ENCODE measurements at regions not wholly inside any gene's neighbourhood (a gene's known extent, or its start where the extent isn't known, plus 50 kb on each side); places are given as distances from the start of the nearest gene placed in this dataset.
"Not testable (repeated sequence)": the region's sequence is repeated elsewhere in the genome, so short reads cannot be mapped to it uniquely, and the experiment has no call there.

DNA sequence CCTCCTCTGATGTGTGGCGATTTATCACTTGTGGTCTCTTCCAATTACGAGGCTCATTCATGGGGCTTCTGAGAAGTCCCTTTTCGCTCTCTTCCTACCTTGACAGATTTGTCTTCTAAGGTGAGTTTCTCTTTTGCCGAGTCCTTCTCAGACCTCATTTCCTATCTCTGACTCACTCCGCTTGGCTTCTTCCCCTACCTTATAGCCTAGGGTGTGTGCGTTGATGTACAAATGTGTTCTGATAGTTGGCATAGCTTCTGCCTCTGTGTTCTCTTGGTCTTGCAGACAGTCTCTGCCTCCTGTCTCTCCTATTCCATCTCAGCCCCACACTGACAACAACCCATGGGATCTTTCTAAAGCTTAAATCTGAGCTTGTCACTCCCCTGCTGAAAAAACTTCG, 56.9 kb upstream of the SHB start:
- H3K4me3 ChIP-seq (ENCODE audit: low read length in 2 of 2), result no peak overlapping the region
- H3K36me3 ChIP-seq (ENCODE audit: control insufficient read depth in 2 of 2, insufficient read depth in 2 of 2, low read length in 1 of 2), result no peaks in the 10 kb centered on the region
- no peak overlapping the region for H3K27ac ChIP-seq (ENCODE audit: low read depth in 1 of 2, low read length in 1 of 2)
- WGBS, result 84% methylated on average over 7 of the region's 7 CpGs
- DNase-seq (ENCODE audit: low read depth in 6 of 9, low spot score in 9 of 9), result no peak
- no peaks in the 10 kb centered on the region for H3K9me3 ChIP-seq (ENCODE audit: control insufficient read depth in 2 of 2, insufficient read depth in 1 of 2, low read length in 1 of 2)
- H3K27me3 ChIP-seq (ENCODE audit: control insufficient read depth in 2 of 2, insufficient read depth in 1 of 2, low read length in 1 of 2), result no peaks in the 10 kb centered on the region
- peaks cover 0 to 6% of the 10 kb centered on the region in 2 donors for H3K4me1 ChIP-seq (ENCODE audit: control insufficient read depth in 2 of 2, insufficient read depth in 2 of 2, low read length in 2 of 2)

DNA sequence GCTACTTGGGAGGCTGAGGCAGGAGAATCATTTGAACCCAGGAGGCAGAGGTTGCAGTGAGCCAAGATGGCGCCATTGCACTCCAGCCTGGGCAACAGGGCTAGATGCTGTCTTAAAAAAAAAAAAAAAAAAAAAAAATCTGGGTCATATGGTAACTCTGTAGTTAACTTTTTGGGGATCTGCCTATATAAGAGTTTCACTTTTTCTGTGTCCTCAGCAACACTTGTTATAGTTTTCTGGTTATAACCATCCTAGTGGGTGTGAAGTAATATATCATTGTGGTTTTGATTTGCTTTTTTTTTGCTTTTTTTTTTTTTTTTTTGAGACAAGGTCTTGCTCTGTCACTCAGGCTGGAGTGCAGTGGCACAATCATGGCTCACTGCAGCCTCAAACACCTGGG, 54.3 kb upstream of the SHB start:
- not testable (repeated sequence) for H3K4me1 ChIP-seq (ENCODE audit: control insufficient read depth in 2 of 2, insufficient read depth in 2 of 2, low read length in 2 of 2); H3K4me3 ChIP-seq (ENCODE audit: low read length in 2 of 2); H3K27ac ChIP-seq (ENCODE audit: low read depth in 1 of 2, low read length in 1 of 2); H3K36me3 ChIP-seq (ENCODE audit: control insufficient read depth in 2 of 2, insufficient read depth in 2 of 2, low read length in 1 of 2); H3K27me3 ChIP-seq (ENCODE audit: control insufficient read depth in 2 of 2, insufficient read depth in 1 of 2, low read length in 1 of 2); DNase-seq (ENCODE audit: low read depth in 6 of 9, low spot score in 9 of 9); H3K9me3 ChIP-seq (ENCODE audit: control insufficient read depth in 2 of 2, insufficient read depth in 1 of 2, low read length in 1 of 2)
- WGBS, result 100% methylated on average over 1 of the region's 1 CpG

- WGBS, result 95% methylated on average over 6 of the region's 6 CpGs
- DNase-seq (ENCODE audit: low read depth in 6 of 9, low spot score in 9 of 9), result no peak
- Histone ChIP-seq H3K4me1 (ENCODE audit: control insufficient read depth in 2 of 2, insufficient read depth in 2 of 2, low read length in 2 of 2) (no peaks in the 10 kb centered on the region), H3K27me3 (ENCODE audit: control insufficient read depth in 2 of 2, insufficient read depth in 1 of 2, low read length in 1 of 2) (no peaks in the 10 kb centered on the region), H3K27ac (ENCODE audit: low read depth in 1 of 2, low read length in 1 of 2) (no peak overlapping the region), H3K9me3 (ENCODE audit: control insufficient read depth in 2 of 2, insufficient read depth in 1 of 2, low read length in 1 of 2) (no peaks in the 10 kb centered on the region), H3K36me3 (ENCODE audit: control insufficient read depth in 2 of 2, insufficient read depth in 2 of 2, low read length in 1 of 2) (no peaks in the 10 kb centered on the region), H3K4me3 (ENCODE audit: low read length in 2 of 2) (no peak overlapping the region)
Observed at GRCh38 chr9:38120961-38121360, 51.9 kb upstream of the SHB start.

DNA sequence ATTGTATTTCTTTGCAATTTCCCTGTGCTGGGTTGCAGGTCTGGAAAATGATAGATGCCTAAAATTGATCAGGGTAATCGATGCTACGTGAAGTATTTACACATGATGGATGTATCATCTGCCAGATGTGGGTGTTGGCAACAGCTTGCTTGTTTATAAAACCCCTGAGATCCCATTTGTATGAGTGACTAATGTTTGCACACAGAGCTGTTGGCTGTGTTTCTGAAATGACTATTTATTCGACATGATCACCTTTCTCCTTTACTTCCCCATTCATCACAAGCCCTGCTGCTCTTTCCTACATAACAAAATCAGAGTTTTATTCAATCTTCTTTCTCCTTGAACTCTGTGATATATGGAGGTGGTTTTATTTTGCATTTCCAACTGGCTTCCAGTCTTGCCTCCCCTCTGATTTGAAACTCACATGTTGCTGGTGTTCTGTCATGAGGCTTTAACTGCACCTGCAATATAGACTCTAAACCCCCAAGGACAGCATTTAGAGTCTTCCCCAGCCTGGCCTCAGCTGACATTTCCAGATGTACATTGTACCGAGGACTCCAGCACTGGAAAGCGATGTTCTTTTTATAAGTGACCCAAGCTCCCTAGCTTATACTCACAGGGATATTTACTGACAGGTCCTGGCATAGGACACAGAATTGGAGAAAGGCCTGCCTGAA, 50.7 kb upstream of the SHB start:
- 95% methylated on average over 5 of the region's 5 CpGs for WGBS
- H3K4me1 ChIP-seq (ENCODE audit: control insufficient read depth in 2 of 2, insufficient read depth in 2 of 2, low read length in 2 of 2), result no peaks in the 10 kb centered on the region
- no peaks in the 10 kb centered on the region for H3K9me3 ChIP-seq (ENCODE audit: control insufficient read depth in 2 of 2, insufficient read depth in 1 of 2, low read length in 1 of 2)
- no peak overlapping the region for H3K4me3 ChIP-seq (ENCODE audit: low read length in 2 of 2)
- H3K27ac ChIP-seq (ENCODE audit: low read depth in 1 of 2, low read length in 1 of 2), result no peak overlapping the region
- DNase-seq (ENCODE audit: low read depth in 6 of 9, low spot score in 9 of 9), result no peak
- H3K36me3 ChIP-seq (ENCODE audit: control insufficient read depth in 2 of 2, insufficient read depth in 2 of 2, low read length in 1 of 2), result no peaks in the 10 kb centered on the region
- H3K27me3 ChIP-seq (ENCODE audit: control insufficient read depth in 2 of 2, insufficient read depth in 1 of 2, low read length in 1 of 2), result no peaks in the 10 kb centered on the region

DNA sequence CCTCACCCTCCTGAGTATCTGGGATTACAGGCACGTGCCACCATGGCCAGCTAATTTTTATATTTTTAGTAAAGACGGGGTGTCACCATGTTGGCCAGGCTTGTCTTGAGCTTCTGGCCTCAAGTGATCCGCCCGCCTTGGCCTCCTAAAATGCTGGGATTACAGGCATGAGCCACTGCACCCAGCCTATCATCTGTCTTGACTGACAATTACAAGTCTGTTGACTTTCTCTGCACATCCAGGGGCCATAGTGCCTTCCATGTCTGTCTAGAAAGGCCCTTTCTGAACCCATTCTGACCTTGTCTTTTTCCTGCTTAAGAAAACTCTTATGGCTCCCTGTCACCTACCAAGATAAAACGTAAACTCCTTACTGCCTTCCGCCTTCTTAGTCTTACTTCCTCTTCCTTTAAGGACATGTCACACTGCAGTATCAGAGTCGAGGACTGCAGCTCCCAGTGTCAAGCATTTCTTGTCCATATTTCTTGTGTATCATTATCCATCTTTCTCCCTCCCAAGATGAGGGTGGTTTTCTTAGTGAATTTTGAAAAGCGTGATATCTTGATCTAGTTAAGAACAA, 49.9 kb upstream of the SHB start:
- Histone ChIP-seq H3K27me3 (ENCODE audit: control insufficient read depth in 2 of 2, insufficient read depth in 1 of 2, low read length in 1 of 2) (no peaks in the 10 kb centered on the region), H3K27ac (ENCODE audit: low read depth in 1 of 2, low read length in 1 of 2) (no peak overlapping the region), H3K4me1 (ENCODE audit: control insufficient read depth in 2 of 2, insufficient read depth in 2 of 2, low read length in 2 of 2) (no peaks in the 10 kb centered on the region), H3K4me3 (ENCODE audit: low read length in 2 of 2) (no peak overlapping the region), H3K36me3 (ENCODE audit: control insufficient read depth in 2 of 2, insufficient read depth in 2 of 2, low read length in 1 of 2) (no peaks in the 10 kb centered on the region), H3K9me3 (ENCODE audit: control insufficient read depth in 2 of 2, insufficient read depth in 1 of 2, low read length in 1 of 2) (no peaks in the 10 kb centered on the region)
- no peak for DNase-seq (ENCODE audit: low read depth in 6 of 9, low spot score in 9 of 9)
- 79% methylated on average over 8 of the region's 8 CpGs for WGBS
